ENCODE measurements at regions not wholly inside any gene's neighbourhood (a gene's known extent, or its start where the extent isn't known, plus 50 kb on each side); places are given as distances from the start of the nearest gene placed in this dataset.

GRCh38 chr16:62596125-62596524 lies 559.9 kb upstream of the CDH8 start:
- H3K4me3 ChIP-seq = no peak overlapping the region
- no peak overlapping the region for H3K27ac ChIP-seq
- H4K20me1 ChIP-seq = no peaks in the 10 kb centered on the region
- H3K27me3 ChIP-seq = no peaks in the 10 kb centered on the region
- no peaks in the 10 kb centered on the region for H3K36me3 ChIP-seq
- no peak overlapping the region for H3K4me2 ChIP-seq
- no peaks in the 10 kb centered on the region for H3K4me1 ChIP-seq
- TF ChIP-seq Cebpa-rat (IDR thresholded peaks at IDR 0.05) = no peak
- H3K9ac ChIP-seq = no peak overlapping the region
- no peaks in the 10 kb centered on the region for H3K9me3 ChIP-seq

GRCh38 chr16:62586128-62586862 lies 550.1 kb upstream of the CDH8 start:
- Histone ChIP-seq H4K20me1 (no peaks in the 10 kb centered on the region), H3K4me3 (no peak overlapping the region), H3K27me3 (no peaks in the 10 kb centered on the region), H3K4me2 (no peak overlapping the region), H3K36me3 (no peaks in the 10 kb centered on the region), H3K4me1 (no peaks in the 10 kb centered on the region), H3K9me3 (no peaks in the 10 kb centered on the region), H3K27ac (no peak overlapping the region), H3K9ac (no peak overlapping the region)
- no peak for TF ChIP-seq Cebpa-rat (IDR thresholded peaks at IDR 0.05)

- no peaks in the 10 kb centered on the region for H3K36me3 ChIP-seq
- no peak overlapping the region for H3K9ac ChIP-seq
- no peak overlapping the region for H3K4me2 ChIP-seq
- no peaks in the 10 kb centered on the region for H3K27me3 ChIP-seq
- TF ChIP-seq Cebpa-rat (IDR thresholded peaks at IDR 0.05) = no peak
- no peaks in the 10 kb centered on the region for H3K9me3 ChIP-seq
- no peak overlapping the region for H3K27ac ChIP-seq
- H3K4me3 ChIP-seq = no peak overlapping the region
- H4K20me1 ChIP-seq = no peaks in the 10 kb centered on the region
- H3K4me1 ChIP-seq = no peaks in the 10 kb centered on the region
These were observed 548.9 kb upstream of the CDH8 start for GRCh38 chr16:62585041-62585545.

GRCh38 chr16:62583414-62583813 lies 547.2 kb upstream of the CDH8 start:
- no peaks in the 10 kb centered on the region for H3K9me3 ChIP-seq
- no peaks in the 10 kb centered on the region for H3K4me1 ChIP-seq
- no peaks in the 10 kb centered on the region for H3K27me3 ChIP-seq
- no peak overlapping the region for H3K27ac ChIP-seq
- TF ChIP-seq Cebpa-rat (IDR thresholded peaks at IDR 0.05) = no peak
- no peaks in the 10 kb centered on the region for H4K20me1 ChIP-seq
- no peak overlapping the region for H3K4me3 ChIP-seq
- no peaks in the 10 kb centered on the region for H3K36me3 ChIP-seq
- H3K4me2 ChIP-seq = no peak overlapping the region
- no peak overlapping the region for H3K9ac ChIP-seq

GRCh38 chr16:62573466-62573865 lies 537.2 kb upstream of the CDH8 start:
- Histone ChIP-seq H3K4me3 (no peak overlapping the region), H4K20me1 (no peaks in the 10 kb centered on the region), H3K36me3 (no peaks in the 10 kb centered on the region), H3K4me1 (no peaks in the 10 kb centered on the region), H3K27me3 (no peaks in the 10 kb centered on the region), H3K27ac (no peak overlapping the region), H3K4me2 (no peak overlapping the region), H3K9ac (no peak overlapping the region), H3K9me3 (no peaks in the 10 kb centered on the region)
- no peak for TF ChIP-seq Cebpa-rat (IDR thresholded peaks at IDR 0.05)

GRCh38 chr16:62568926-62569325 lies 532.7 kb upstream of the CDH8 start:
- peaks cover 5% of the 10 kb centered on the region; the same call in 1 of the 2 replicates for H3K4me1 ChIP-seq
- H3K9me3 ChIP-seq = no peaks in the 10 kb centered on the region
- no peaks in the 10 kb centered on the region for H4K20me1 ChIP-seq
- no peak for TF ChIP-seq Cebpa-rat (IDR thresholded peaks at IDR 0.05)
- H3K27ac ChIP-seq = no peak overlapping the region
- H3K27me3 ChIP-seq = no peaks in the 10 kb centered on the region
- no peak overlapping the region for H3K4me2 ChIP-seq
- H3K4me3 ChIP-seq = no peak overlapping the region
- H3K9ac ChIP-seq = no peak overlapping the region
- no peaks in the 10 kb centered on the region for H3K36me3 ChIP-seq

- peaks cover 5% of the 10 kb centered on the region; the same call in 1 of the 2 replicates for H3K4me1 ChIP-seq
- no peaks in the 10 kb centered on the region for H3K27me3 ChIP-seq
- no peak overlapping the region for H3K4me3 ChIP-seq
- H3K36me3 ChIP-seq = no peaks in the 10 kb centered on the region
- no peak overlapping the region for H3K9ac ChIP-seq
- H3K9me3 ChIP-seq = no peaks in the 10 kb centered on the region
- no peaks in the 10 kb centered on the region for H4K20me1 ChIP-seq
- H3K27ac ChIP-seq = no peak overlapping the region
- no peak for TF ChIP-seq Cebpa-rat (IDR thresholded peaks at IDR 0.05)
- no peak overlapping the region for H3K4me2 ChIP-seq
These were observed 529.5 kb upstream of the CDH8 start for GRCh38 chr16:62565706-62566105.

- no peaks in the 10 kb centered on the region for H3K27me3 ChIP-seq
- H3K4me2 ChIP-seq = no peak overlapping the region
- H4K20me1 ChIP-seq = no peaks in the 10 kb centered on the region
- H3K9ac ChIP-seq = no peak overlapping the region
- no peaks in the 10 kb centered on the region for H3K9me3 ChIP-seq
- H3K4me1 ChIP-seq = peaks cover 5% of the 10 kb centered on the region; the same call in 1 of the 2 replicates
- H3K36me3 ChIP-seq = no peaks in the 10 kb centered on the region
- H3K4me3 ChIP-seq = no peak overlapping the region
- TF ChIP-seq Cebpa-rat (IDR thresholded peaks at IDR 0.05) = no peak
- no peak overlapping the region for H3K27ac ChIP-seq
These were observed 528.1 kb upstream of the CDH8 start for GRCh38 chr16:62564291-62564690.

GRCh38 chr16:62562121-62562520 lies 525.9 kb upstream of the CDH8 start:
- no peak overlapping the region for H3K27ac ChIP-seq
- no peak overlapping the region for H3K4me2 ChIP-seq
- TF ChIP-seq Cebpa-rat (IDR thresholded peaks at IDR 0.05) = no peak
- no peaks in the 10 kb centered on the region for H3K9me3 ChIP-seq
- H3K4me1 ChIP-seq = no peaks in the 10 kb centered on the region
- H3K9ac ChIP-seq = no peak overlapping the region
- H3K36me3 ChIP-seq = no peaks in the 10 kb centered on the region
- no peak overlapping the region for H3K4me3 ChIP-seq
- no peaks in the 10 kb centered on the region for H3K27me3 ChIP-seq
- H4K20me1 ChIP-seq = no peaks in the 10 kb centered on the region

GRCh38 chr16:62549875-62550274 lies 513.6 kb upstream of the CDH8 start:
- H3K9me3 ChIP-seq = no peaks in the 10 kb centered on the region
- no peaks in the 10 kb centered on the region for H3K27me3 ChIP-seq
- no peak overlapping the region for H3K27ac ChIP-seq
- no peaks in the 10 kb centered on the region for H4K20me1 ChIP-seq
- H3K36me3 ChIP-seq = no peaks in the 10 kb centered on the region
- no peak overlapping the region for H3K9ac ChIP-seq
- no peak overlapping the region for H3K4me3 ChIP-seq
- no peaks in the 10 kb centered on the region for H3K4me1 ChIP-seq
- no peak overlapping the region for H3K4me2 ChIP-seq
- no peak for TF ChIP-seq Cebpa-rat (IDR thresholded peaks at IDR 0.05)

All from BLaER1 (cell line).